ENCODE measurements at regions not wholly inside any gene's neighbourhood (a gene's known extent, or its start where the extent isn't known, plus 50 kb on each side); places are given as distances from the start of the nearest gene placed in this dataset.

- TF ChIP-seq BACH2 (CRISPR knock-in tag; IDR thresholded peaks at IDR 0.05; ENCODE audit: borderline replicate concordance) (no peak), ZFP30 (CRISPR knock-in tag; IDR thresholded peaks at IDR 0.05) (no peak), ZC3H10 (CRISPR knock-in tag; IDR thresholded peaks at IDR 0.05) (no peak), CSRNP3 (CRISPR knock-in tag; IDR thresholded peaks at IDR 0.05) (no peak), CREB5 (CRISPR knock-in tag; IDR thresholded peaks at IDR 0.05; ENCODE audit: low read depth) (no peak)
These were observed 1026.1 kb downstream of the FSCB start (continued) for GRCh38 chr14:43480976-43481375.

DNA sequence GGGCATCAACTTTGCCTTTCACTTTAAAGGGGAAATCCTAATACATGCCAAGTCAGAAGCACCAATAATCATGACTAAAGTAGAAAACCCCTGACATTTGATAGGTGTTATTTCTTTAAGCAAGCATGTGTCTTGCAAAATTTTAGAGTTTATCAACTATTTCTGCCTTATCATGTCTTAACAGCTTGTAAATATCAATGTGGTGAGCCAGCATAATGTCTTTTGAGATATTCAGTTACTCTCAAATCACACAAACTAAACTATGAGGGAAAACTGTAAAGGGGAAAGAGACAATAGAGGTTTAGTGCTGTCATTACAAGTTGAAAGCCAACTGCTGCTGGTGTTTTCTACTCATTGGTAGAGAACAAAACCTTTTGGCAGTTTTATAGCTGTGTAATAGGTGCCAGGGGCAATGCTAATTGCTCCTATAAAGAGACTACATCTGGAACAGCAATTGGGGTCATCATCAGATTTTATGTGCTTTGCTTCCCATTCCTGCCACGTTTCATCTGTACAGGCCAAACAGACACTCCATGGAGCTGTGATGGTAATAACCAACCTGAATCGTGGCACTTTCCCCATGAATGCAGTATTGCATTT, 1027.4 kb downstream of the FSCB start:
- ATAC-seq, result no peak
- TF ChIP-seq GLIS3 (CRISPR knock-in tag; IDR thresholded peaks at IDR 0.05), result no peak
- TF ChIP-seq ZNF70 (CRISPR knock-in tag; IDR thresholded peaks at IDR 0.05), result no peak
- no peak for TF ChIP-seq PPARA (CRISPR knock-in tag; IDR thresholded peaks at IDR 0.05; ENCODE audit: borderline replicate concordance)
- no peak for TF ChIP-seq TOX (CRISPR knock-in tag; IDR thresholded peaks at IDR 0.05; ENCODE audit: borderline replicate concordance)
- no peak for TF ChIP-seq ISL1 (CRISPR knock-in tag; IDR thresholded peaks at IDR 0.05)
- no peak for TF ChIP-seq ARNTL (CRISPR knock-in tag; IDR thresholded peaks at IDR 0.05; ENCODE audit: borderline replicate concordance, low read depth)
- TF ChIP-seq TSHZ2 (CRISPR knock-in tag; IDR thresholded peaks at IDR 0.05), result no peak
- no peak for TF ChIP-seq ZC3H10 (CRISPR knock-in tag; IDR thresholded peaks at IDR 0.05)
- TF ChIP-seq, protein P1, sequence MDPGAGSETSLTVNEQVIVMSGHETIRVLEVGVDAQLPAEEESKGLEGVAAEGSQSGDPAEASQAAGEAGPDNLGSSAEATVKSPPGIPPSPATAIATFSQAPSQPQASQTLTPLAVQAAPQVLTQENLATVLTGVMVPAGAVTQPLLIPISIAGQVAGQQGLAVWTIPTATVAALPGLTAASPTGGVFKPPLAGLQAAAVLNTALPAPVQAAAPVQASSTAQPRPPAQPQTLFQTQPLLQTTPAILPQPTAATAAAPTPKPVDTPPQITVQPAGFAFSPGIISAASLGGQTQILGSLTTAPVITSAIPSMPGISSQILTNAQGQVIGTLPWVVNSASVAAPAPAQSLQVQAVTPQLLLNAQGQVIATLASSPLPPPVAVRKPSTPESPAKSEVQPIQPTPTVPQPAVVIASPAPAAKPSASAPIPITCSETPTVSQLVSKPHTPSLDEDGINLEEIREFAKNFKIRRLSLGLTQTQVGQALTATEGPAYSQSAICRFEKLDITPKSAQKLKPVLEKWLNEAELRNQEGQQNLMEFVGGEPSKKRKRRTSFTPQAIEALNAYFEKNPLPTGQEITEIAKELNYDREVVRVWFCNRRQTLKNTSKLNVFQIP (CRISPR knock-in tag; IDR thresholded peaks at IDR 0.05; ENCODE audit: borderline replicate concordance, low read depth), result no peak
- TF ChIP-seq CSDC2 (CRISPR knock-in tag; IDR thresholded peaks at IDR 0.05), result no peak

- TF ChIP-seq OSR1 (CRISPR knock-in tag; IDR thresholded peaks at IDR 0.05) (no peak), ZNF70 (CRISPR knock-in tag; IDR thresholded peaks at IDR 0.05) (no peak), TCF4 (CRISPR knock-in tag; IDR thresholded peaks at IDR 0.05; ENCODE audit: borderline replicate concordance) (no peak), ZNF565 (CRISPR knock-in tag; conservative IDR thresholded peaks at IDR 0.05; ENCODE audit: low read depth) (no peak), TSHZ2 (CRISPR knock-in tag; IDR thresholded peaks at IDR 0.05) (no peak), ZNF8 (CRISPR knock-in tag; IDR thresholded peaks at IDR 0.05) (no peak), CREB5 (CRISPR knock-in tag; IDR thresholded peaks at IDR 0.05; ENCODE audit: low read depth) (no peak), CSDC2 (CRISPR knock-in tag; IDR thresholded peaks at IDR 0.05) (no peak), ZFP3 (CRISPR knock-in tag; IDR thresholded peaks at IDR 0.05) (no peak), RARB (CRISPR knock-in tag; IDR thresholded peaks at IDR 0.05) (no peak), CSRNP3 (CRISPR knock-in tag; IDR thresholded peaks at IDR 0.05) (no peak), ISL1 (CRISPR knock-in tag; IDR thresholded peaks at IDR 0.05) (no peak)
- no peak for ATAC-seq
These were observed 1030.3 kb downstream of the FSCB start for GRCh38 chr14:43476822-43477221.
